Muscle of back (tissue), 3 donors: ENCODE measurements at regions not wholly inside any gene's neighbourhood (a gene's known extent, or its start where the extent isn't known, plus 50 kb on each side); places are given as distances from the start of the nearest gene placed in this dataset.
"Not testable (repeated sequence)": the region's sequence is repeated elsewhere in the genome, so short reads cannot be mapped to it uniquely, and the experiment has no call there.

Experiments
- DNase-seq, 3 donors: peaks; one replicate each; pipeline versions ENCODE4 v3.0.0 to v3.0.0-alpha.2; 2013

DNA sequence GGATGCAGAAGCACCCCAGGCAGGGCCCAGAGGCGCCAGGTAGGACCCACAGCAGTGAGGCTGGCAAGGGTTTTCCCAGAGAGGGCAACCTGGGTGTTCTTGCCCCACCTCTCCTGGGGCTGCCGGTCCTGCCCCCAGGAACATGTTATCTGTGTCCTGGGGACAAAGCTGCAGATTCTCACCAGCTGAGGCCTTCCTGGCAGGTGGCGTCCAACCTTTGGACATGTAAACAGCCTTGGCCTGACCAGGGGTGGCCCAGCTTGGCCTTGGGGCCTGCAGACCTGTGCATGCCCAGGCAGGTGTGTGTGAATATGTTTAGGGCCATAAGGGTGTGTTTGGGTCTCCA lies 101.8 kb upstream of the LARP1 start:
- DNase-seq, result peak in 1 of 3 donors; percentile 12

DNA sequence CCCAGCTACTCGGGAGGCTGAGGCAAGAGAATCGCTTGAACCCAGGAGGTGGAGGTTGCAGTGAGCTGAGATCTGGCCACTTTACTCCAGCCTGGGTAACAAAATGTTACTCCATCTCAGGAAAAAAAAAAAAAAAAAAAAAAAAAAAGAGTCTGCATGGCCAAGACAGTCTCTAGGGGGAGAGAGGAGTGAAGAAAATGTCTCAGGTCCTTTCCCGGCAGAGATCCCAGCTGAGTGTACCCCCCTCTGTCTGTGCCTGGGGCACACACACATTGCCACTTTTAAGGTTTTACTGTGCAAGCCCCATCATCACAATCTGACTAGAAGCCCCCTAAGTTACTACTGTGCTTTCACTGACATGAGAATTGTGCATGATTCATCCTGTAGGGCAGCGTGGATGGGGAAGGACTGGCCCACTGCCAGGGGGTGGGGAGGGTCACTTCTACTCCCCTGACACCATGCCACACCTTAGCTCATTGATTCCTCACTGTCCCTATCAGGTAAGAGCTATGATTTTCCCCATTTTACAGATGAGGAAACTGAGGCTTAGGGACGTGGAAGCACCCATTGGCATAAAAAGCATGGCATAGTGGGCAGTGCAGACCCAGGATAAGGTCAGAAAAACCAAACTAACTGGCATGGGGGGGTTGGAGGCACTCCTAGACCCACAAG lies 102.3 kb upstream of the LARP1 start:
- DNase-seq, result no peak

DNA sequence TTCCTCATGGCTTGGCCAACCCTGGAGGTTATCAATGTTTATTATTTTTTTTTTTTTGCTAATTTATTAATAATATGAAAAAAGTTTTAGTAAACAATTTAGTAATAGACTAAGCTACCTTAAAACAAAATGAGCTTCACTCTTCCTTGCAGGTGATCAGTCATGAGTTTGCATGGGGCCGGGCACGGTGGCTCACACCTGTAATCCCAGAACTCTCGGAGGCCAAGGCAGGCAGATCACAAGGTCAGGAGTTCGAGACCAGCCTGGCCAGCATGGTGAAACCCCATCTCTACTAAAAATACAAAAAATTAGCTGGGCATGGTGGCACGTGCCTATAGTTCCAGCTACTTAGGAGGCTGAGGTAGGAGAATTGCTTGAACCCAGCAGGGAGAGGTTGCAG lies 103.4 kb upstream of the LARP1 start:
- DNase-seq, result not testable (repeated sequence)

DNA sequence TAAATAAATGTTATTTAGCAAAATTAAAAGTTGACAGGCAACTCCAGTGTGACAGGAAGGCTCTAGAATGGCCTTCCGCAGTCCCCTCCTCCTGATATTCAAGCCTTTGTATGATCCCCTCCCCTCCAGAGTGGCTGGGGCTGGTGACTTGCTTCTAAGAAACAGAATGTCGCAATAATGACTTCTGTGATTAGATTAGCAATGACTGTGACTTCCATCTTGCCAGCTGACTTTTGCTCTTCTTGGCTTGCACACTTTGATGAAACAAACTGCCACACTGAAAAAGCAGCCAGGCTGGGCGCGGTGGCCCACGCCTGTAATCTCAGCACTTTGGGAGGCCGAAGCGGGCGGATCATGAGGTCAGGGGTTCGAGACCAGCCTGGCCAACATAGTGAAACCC lies 106.5 kb upstream of the LARP1 start:
- no peak for DNase-seq

DNA sequence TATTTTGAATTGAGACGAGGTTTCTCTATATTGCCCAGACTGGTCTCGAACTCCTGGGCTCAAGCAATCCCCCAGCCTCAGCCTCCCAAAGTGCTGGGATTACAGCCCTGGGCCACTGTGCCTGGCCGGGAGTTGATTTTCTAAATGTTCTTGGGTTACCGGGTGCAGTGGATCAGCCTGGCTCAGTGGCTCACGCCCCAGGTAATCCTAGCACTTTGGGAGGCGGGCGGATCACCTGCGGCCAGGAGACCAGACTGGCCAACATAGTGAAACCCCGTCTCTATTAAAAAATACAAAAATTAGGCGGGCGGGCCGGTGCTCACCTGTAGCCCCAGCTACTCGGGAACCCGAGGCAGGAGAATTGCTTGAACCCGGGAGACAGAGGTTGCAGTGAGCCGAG lies 106.9 kb upstream of the LARP1 start:
- no peak for DNase-seq

DNA sequence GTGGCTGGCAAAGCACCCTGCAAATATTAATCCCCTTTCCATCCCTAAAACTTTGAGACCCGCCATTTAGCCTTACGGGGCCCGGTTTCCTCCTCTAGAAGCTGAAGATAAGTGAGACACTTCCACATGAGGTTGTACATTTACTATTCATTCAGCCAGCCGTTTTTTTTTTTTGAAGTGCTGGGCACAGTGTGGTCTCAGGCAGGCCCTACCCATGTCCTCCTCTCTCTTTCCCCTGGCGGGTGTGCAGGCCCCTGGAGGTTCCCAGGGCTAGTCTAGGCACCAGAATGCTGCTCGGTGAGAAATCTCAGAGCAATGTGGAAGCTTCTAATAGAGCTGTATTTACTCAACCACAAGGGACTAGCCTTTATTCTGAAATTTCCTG lies 107.4 kb upstream of the LARP1 start:
- no peak for DNase-seq

DNA sequence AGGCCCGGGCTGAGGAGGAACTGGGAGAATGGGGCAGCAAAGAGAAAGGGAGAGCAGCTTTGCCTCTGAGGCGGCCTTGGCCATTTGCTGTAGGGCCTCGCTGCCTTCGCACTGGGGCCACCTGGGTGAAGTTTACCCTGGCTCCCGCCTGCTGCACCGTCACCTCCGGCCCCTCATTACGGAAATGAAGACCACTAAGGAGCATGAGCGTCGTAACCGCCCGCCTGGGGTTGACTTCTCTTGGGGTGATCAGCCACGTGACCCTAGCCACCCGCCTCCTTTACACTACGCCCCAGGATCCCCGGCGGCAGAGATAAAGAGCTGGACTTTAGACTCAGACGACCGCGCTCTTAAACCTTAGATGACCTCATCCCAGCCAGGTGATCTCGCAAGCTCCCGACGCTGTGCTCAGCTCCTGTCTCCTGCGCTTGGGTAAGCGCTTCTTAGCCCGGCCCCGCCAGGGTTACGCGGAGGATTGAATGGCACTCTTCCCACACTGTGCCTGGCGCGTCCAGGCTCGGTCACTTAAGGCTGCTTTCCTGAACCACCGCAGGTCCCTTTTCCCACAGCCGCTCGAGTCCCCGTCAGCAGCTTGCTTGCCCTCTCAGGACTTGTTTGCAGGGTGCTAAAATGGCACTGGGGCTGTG lies 107.9 kb upstream of the LARP1 start:
- DNase-seq, result peak in 2 of 3 donors; percentile 28 to 54

DNA sequence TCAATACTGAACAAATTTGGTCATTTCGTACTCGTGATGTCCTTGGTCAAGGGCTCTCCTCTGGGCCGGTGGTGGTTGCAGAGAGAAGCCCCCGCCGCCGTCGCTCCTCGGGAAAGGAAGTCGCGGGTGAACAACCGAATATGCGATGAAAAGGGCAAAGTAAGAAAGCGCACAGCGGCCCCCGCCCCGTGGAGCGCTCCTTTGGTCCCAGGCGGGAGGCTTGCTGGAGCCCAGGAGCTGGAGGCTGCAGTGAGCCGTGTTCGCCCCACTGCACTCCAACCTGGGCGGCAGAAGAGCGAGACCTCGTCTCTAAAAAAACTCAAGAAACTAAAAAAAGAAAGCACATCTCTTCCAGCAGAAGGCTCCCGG lies 108.4 kb upstream of the LARP1 start:
- DNase-seq, result no peak

DNA sequence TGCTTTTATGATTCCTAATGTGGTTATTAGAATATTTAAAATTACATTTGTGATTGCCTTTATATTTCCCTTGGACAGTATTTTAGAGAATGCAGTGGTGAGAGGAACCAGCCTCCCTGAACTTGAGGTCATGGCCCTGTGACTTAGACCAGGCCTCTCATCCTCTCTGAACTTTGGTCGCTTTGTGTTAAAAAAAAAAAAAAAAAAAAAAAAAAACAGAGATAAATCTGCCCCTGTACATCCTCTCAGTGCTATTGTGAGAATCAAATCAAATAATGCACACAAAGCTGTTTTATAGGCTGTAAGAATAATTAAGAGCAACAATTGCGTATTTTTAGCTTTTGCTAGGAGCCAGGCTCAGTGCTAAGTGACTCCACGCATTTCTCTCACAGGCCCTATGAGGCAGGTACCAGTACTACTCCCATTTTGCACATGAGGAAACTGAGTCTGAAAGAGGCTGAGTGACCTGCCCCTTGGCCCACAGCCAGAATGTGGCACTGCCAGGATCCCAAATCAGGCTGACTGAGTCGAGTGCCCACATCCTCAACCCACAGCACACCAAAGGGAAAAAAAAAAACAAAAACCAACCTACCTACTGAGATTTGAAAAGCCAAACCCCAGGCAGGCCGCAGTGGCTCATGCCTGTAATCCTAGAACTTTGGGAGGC lies 110.3 kb upstream of the LARP1 start:
- no peak for DNase-seq

DNA sequence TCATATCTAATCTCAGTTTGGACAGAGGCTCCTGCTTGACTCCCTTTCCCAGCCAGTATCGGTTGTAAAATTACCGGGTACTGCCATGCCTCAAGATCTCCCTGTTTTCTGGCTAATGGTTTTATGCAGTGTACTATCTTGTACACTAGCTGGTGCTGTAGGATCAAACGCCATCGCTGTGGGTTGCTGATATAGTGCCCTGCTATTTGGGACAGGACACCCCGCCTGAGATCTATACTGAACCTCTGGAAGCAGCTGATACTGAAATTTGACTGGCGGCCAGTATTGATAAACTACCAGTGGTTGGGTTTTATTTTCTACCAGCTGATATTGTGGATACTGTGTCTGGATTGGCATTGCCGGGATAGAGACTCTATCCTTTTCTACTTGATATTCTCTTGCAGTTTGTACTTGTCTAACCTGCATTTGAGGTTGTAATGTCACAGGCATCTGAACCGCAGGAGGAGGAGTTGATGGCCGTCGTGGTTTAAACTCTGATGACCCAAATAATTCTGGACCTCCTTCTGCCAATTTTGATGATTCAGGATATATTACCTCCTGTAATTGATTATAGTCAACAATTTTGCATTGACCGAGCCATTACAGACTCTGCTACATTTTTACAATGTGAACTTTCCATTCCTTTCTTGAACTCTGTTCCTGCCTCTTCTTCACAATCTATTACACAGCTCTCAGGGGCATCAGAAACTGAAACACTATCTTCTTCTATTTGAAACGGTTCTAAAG lies 112.5 kb upstream of the LARP1 start:
- DNase-seq, result peak in 1 of 3 donors; percentile 30

DNA sequence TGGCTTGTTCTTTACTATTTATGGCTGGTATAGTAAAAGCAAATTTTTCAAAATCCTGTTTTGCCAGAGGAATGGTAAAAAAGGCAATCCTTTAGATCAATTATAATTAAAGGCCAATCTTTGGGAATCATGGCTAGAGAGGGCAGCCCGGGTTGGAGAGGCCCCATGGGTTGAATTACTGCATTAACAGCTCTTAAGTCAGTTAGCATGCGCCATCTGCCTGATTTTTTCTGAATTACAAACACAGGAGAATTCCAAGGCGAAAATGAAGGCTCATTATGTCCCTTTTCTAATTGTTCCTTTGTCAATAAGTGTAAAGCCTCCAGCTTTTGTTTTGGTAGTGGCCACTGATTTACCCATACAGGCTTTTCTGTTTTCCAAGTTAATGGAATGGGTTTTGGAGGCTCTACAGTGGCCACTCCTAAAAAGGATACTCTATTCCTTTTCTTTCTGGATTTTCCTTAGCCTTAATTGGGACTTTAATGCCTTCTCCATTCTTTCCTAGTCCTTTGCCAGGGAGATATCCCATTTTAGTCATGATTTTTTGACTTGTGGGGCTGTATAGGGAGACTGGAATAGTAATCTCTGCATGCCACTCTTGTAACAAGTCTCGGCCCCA lies 114.9 kb upstream of the LARP1 start:
- peak in 1 of 3 donors; percentile 34 for DNase-seq

DNA sequence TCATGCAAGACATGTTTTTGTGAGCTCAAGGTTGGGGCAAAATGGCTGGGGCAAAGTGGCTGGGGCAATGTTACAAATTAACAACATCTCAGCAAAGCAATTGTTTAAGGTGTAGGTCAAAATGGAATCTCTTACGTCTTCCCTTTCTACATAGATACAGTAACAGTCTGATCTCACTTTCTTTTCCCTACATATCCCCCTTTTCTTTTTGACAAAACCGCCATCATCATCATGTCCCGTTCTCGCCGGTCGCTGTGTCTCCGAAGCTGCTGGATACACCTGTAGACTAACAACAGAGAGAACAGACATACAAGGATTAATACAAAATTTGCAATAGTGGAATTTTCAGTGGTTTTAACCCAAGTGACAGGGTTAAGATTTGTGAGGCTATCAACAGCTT lies 118.4 kb upstream of the LARP1 start:
- not testable (repeated sequence) for DNase-seq

DNA sequence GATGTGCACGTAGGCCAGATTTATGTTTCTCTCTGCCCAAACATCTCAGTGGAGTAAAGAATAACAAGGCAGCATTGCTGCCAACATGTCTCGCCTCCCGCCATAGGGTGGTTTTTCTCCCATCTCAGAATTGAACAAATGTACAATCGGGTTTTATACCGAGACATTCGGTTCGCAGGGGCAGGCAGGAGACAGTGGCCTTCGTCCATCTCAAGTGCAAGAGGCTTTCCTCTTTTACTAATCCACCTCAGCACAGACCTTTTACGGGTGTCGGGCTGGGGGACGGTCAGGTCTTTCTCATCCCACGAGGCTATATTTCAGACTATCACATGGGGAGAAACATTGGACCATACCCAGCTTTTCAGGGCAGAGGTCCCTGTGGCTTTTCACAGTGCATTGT lies 118.9 kb upstream of the LARP1 start:
- not testable (repeated sequence) for DNase-seq

DNA sequence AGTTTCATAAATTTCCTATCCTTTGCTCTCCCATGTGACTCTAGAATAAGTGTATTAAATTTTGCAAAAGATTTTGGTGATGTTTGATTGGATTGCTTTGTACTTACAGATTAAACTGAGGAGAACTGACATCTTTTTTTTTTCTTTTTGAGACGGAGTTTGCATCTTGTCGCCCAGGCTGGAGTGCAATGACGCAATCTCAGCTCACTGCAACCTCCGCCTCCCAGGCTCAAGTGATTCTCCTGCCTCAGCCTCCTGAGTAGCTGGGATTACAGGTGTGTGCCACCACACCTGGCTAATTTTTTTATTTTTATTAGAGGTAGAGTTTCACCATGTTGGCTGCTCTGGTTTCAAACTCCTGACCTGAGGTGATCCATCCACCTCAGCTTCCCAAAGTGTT lies 121.4 kb upstream of the LARP1 start:
- DNase-seq, result not testable (repeated sequence)

DNA sequence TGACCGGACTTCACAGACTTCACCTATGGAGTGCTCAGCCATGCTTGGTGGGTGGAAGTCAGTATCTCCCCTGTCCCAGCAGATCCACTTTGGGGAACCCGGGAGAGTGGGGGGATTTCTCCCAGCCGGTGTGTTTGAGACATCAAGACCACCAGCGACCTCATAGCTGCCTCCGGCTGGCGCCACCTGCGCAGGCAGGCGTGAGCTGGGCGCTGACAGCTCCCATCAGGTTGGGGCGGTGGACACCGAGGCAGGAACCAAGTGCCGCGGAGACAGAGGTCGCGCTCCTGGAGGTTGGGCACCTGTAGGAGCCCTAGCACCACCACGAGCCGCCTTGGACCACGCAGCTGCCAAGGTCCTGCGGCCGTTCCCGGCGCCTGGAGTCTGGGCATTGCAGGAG lies 124.0 kb upstream of the LARP1 start:
- DNase-seq, result no peak

DNA sequence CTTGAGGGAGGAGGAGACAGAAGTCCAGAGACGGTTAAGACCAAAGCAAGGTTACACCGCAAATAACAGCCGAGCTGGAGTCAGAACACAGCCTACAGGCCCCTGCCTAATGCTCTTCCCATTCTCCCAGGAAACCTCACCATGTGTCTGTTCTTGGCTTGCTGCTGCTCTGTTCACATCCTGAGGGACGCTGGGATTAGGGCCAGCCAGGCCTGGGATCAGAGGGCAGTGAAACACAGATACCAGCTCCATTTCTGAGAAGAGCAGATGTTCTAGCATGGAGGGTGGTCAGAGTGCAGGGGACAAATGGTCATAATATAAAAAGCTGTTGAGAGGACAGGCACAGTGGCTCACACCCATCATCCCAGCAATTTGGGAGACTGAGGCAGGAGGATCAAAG lies 124.8 kb upstream of the LARP1 start:
- DNase-seq, result no peak

DNA sequence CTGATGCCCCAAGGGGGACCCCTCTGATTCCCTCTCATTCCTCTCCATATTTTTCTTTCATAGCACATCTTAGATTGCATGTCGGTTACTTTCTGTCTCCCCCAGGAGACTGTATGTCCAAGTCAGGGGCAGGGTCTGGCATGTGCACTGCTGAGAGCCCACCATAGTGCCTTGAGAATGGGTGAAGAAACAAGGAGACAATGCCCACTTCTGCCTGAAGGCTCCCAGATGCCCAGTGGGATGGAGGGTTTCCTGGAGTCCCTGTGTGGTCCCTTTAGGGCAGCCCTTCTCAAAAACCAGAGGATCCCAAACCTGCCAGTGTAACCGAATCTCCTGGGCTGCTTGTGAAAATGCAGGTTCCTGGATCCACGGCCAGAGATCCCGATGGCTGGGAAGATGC lies 126.5 kb upstream of the LARP1 start:
- DNase-seq, result no peak

DNA sequence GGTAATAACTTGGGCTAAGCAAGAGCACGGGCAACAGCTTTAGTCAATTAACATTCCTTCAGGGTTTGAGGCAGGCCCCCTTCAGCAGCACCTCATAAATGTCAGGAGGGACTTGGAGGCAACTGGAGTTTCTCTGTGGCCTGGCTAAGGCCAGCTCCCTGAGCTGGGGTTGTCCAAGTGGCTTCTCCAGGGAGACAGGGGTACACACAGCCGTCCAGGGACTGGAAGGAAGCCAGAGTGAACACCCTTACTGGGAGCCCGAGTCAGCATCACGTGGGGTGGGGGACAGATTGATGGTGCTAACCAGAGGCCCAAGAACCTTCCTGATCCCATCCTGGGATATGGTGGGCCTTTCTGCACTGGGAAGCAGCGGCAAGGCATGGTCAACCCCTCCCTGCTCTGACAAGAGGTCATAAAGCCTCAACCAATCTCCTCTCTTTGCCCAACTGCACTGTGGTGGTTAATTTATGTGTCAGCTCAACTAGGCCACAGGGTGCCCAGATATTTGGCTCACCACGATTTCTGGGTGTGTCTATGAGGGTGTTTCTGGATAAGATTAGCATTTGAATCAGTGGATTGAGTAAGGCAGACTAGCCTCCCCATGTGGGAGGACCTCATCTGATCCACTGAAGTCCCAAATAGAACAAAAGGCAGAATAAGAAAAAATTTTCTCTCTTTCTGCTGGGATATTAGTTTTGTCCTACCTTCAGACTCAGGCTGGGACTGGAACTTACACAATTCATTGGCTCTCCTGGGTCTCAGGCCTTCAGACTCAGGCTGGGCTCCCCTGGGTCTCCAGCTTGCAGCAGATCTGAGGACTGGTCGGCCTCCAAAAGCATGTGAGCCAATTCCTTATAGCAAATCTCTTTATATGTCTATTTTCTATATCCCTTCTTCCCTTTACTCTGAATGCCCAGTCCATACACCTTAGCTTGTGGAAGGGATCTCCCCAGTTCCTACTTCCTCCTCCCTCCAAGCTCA lies 127.2 kb upstream of the LARP1 start:
- no peak for DNase-seq

DNA sequence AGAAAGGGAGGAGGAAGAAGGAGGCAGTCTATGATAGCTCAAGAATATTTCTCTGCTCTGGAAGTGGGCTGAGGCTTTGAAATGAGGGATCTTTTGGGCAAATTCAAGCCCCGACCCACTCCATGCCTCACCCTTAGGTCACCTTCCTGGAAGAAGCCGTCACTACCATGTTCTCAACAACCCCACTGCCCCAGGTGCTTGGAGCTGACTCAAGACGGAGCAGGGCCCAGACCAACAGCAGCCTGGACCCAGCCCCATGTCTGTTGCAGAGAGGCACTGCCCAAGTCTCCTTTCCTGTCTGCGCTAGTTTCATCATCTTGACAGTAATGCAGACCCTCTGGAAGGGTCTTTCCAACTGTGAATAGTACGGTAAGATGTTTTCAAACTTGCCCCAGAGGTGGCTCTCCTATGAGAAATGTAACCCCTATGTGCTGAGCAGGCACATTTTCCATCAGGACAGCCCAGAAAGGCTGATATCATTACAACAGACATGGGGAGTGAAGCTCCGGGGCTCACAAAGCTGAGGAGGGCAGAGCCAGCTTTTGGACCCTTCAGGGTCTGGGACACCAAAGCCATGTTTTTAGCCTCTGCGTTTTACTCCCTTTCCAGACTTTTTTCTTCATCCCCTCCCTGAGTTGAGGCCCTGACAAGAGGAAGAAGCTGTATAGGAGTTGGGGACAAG lies 128.2 kb upstream of the LARP1 start:
- no peak for DNase-seq

DNA sequence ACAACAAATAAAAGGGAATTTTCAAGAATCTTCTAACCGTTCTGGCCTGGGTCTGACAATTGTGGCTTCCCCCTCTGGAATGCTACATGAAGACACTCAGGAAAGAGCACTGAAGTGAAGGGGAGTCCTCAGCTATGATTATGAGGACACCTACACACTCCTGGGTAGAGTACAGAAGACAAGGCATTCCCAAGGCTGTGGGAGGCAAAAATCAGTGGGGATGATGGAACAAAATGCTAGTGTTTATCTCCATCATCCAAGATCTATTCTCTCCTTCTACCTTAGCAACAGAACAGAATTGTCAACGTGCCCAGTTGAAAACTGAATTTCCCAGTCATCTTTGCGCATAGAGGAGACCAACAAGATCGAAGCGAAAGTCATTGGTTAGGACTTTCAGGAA lies 130.1 kb upstream of the LARP1 start:
- no peak for DNase-seq

DNA sequence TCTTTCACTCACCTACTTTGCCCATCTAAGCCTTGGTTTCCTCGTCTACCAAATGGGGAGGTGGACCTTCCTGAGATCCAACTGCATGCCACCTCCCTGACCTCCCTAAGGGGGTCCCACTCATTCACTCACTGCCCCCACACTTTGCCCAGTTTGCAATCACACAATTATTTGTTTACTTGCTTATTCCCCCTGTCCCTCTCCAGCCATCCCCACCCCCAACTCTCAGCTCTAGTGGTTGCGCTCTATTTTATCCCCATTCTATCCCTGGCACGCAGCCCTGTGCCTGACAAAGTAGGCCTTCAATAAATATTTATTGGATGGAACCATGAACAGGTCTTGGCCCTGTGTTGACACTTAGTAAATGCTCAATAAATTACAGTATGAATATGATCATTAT lies 130.8 kb upstream of the LARP1 start:
- no peak for DNase-seq
